ENCODE measurements at regions not wholly inside any gene's neighbourhood (a gene's known extent, or its start where the extent isn't known, plus 50 kb on each side); places are given as distances from the start of the nearest gene placed in this dataset.

DNA sequence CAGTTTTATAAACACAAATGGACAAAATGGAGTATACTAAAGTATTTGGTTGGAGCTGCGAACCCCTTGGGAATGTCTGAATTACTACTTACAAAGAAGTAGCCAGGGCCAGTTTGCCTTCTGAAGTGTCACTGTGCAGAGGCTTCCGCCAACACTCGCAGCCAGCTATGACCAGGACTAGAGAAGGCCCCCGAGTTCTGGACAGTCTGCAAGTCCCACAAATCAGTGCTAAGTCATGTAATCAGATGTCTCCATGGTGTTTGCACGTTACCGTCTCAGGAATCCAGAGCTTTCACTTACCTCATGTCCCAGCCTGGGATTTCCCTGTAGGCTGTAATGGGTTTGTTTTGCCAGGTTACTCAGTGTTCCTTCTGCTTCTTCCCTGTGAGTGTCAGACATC is 106.6 kb upstream of the SPAG17 start:
- H3K9me1 ChIP-seq (ENCODE audit: control insufficient read depth, extremely low read depth, insufficient read depth, low read length), result no peaks in the 10 kb centered on the region
- dilution Hi-C loops (cut with MboI; ENCODE audit: extremely low pct_ligation_motif_present, low sequenced_read_pairs), result no loop called here
- no peaks in the 10 kb centered on the region for H3K9me3 ChIP-seq (ENCODE audit: control insufficient read depth, low read depth, low read length)
- DNase-seq (ENCODE audit: low read depth, low spot score), result no peak
- no peaks in the 10 kb centered on the region for H3K79me2 ChIP-seq (ENCODE audit: control insufficient read depth, insufficient read depth, low read length)
- no peak overlapping the region for H3K27ac ChIP-seq (ENCODE audit: control insufficient read depth, insufficient read depth, low read length)
- no peak overlapping the region for H2AFZ ChIP-seq (ENCODE audit: control insufficient read depth, low read length)
- no peak overlapping the region for H3K9ac ChIP-seq (ENCODE audit: control insufficient read depth, extremely low read depth, insufficient read depth, low read length)
- H3K27me3 ChIP-seq (ENCODE audit: control insufficient read depth, extremely low read depth, insufficient read depth, low read length), result no peaks in the 10 kb centered on the region
- no peak for FAIRE-seq
- no peaks in the 10 kb centered on the region for H3K4me1 ChIP-seq (ENCODE audit: control insufficient read depth, extremely low read depth, insufficient read depth, low read length)
- no peaks in the 10 kb centered on the region for H3K36me3 ChIP-seq (ENCODE audit: control insufficient read depth in 2 of 2, extremely low read depth in 1 of 2, insufficient read depth in 2 of 2, low read length in 2 of 2)
- TF ChIP-seq, protein P1, sequence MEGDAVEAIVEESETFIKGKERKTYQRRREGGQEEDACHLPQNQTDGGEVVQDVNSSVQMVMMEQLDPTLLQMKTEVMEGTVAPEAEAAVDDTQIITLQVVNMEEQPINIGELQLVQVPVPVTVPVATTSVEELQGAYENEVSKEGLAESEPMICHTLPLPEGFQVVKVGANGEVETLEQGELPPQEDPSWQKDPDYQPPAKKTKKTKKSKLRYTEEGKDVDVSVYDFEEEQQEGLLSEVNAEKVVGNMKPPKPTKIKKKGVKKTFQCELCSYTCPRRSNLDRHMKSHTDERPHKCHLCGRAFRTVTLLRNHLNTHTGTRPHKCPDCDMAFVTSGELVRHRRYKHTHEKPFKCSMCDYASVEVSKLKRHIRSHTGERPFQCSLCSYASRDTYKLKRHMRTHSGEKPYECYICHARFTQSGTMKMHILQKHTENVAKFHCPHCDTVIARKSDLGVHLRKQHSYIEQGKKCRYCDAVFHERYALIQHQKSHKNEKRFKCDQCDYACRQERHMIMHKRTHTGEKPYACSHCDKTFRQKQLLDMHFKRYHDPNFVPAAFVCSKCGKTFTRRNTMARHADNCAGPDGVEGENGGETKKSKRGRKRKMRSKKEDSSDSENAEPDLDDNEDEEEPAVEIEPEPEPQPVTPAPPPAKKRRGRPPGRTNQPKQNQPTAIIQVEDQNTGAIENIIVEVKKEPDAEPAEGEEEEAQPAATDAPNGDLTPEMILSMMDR (optimal IDR thresholded peaks at IDR 0.05 in 1 of 3, IDR thresholded peaks at IDR 0.05 in 1 of 3, conservative IDR thresholded peaks at IDR 0.05 in 1 of 3; ENCODE audit: extremely low read depth in 1 of 3, insufficient read depth in 2 of 3, low read length in 3 of 3), result no peak
- TF ChIP-seq EZH2 (IDR thresholded peaks at IDR 0.05; ENCODE audit: low read length), result no peak
- H3K4me2 ChIP-seq (ENCODE audit: control insufficient read depth, extremely low read depth, insufficient read depth, low read depth, low read length), result no peak overlapping the region
- no peak overlapping the region for H3K4me3 ChIP-seq (ENCODE audit: control insufficient read depth in 2 of 3, extremely low read depth in 1 of 3, insufficient read depth in 2 of 3, low read depth in 1 of 3, low read length in 3 of 3)
- no peaks in the 10 kb centered on the region for H4K20me1 ChIP-seq (ENCODE audit: control insufficient read depth, extremely low read depth, insufficient read depth, low read length)

DNA sequence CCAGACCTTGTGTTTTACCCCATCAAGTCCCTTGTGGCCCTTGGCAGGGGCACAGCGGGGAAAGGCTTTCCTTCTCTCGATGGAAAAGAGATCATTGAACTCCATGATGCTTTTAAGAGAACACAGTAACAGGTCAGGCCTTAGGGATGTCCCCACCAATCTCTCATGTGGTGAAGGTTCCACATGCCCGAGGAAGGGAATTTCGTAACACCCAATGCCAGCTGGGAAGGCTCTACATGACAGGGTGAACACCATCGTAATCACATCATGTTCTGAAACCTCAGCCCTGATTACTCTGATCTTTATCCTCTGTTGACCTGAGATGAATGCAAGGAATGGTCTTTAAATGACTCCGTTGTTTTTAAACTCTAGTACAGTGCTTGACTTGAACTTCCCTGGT is 105.5 kb upstream of the SPAG17 start:
- dilution Hi-C loops (cut with MboI; ENCODE audit: extremely low pct_ligation_motif_present, low sequenced_read_pairs), result no loop called here
- no peaks in the 10 kb centered on the region for H3K36me3 ChIP-seq (ENCODE audit: control insufficient read depth in 2 of 2, extremely low read depth in 1 of 2, insufficient read depth in 2 of 2, low read length in 2 of 2)
- FAIRE-seq, result no peak

More for the DNA sequence above, 105.5 kb upstream of the SPAG17 start:
- TF ChIP-seq, protein P1 (optimal IDR thresholded peaks at IDR 0.05 in 1 of 3, IDR thresholded peaks at IDR 0.05 in 1 of 3, conservative IDR thresholded peaks at IDR 0.05 in 1 of 3; ENCODE audit: extremely low read depth in 1 of 3, insufficient read depth in 2 of 3, low read length in 3 of 3), result no peak
- no peak for TF ChIP-seq EZH2 (IDR thresholded peaks at IDR 0.05; ENCODE audit: low read length)
- Histone ChIP-seq H3K27me3 (ENCODE audit: control insufficient read depth, extremely low read depth, insufficient read depth, low read length) (no peaks in the 10 kb centered on the region), H3K27ac (ENCODE audit: control insufficient read depth, insufficient read depth, low read length) (no peak overlapping the region), H3K4me1 (ENCODE audit: control insufficient read depth, extremely low read depth, insufficient read depth, low read length) (no peaks in the 10 kb centered on the region), H3K9me1 (ENCODE audit: control insufficient read depth, extremely low read depth, insufficient read depth, low read length) (no peaks in the 10 kb centered on the region), H4K20me1 (ENCODE audit: control insufficient read depth, extremely low read depth, insufficient read depth, low read length) (no peaks in the 10 kb centered on the region), H3K4me2 (ENCODE audit: control insufficient read depth, extremely low read depth, insufficient read depth, low read depth, low read length) (no peak overlapping the region), H3K9me3 (ENCODE audit: control insufficient read depth, low read depth, low read length) (no peaks in the 10 kb centered on the region), H2AFZ (ENCODE audit: control insufficient read depth, low read length) (no peak overlapping the region), H3K79me2 (ENCODE audit: control insufficient read depth, insufficient read depth, low read length) (no peaks in the 10 kb centered on the region), H3K4me3 (ENCODE audit: control insufficient read depth in 2 of 3, extremely low read depth in 1 of 3, insufficient read depth in 2 of 3, low read depth in 1 of 3, low read length in 3 of 3) (no peak overlapping the region), H3K9ac (ENCODE audit: control insufficient read depth, extremely low read depth, insufficient read depth, low read length) (no peak overlapping the region)
- no peak for DNase-seq (ENCODE audit: low read depth, low spot score)
